ENCODE measurements at regions not wholly inside any gene's neighbourhood (a gene's known extent, or its start where the extent isn't known, plus 50 kb on each side); places are given as distances from the start of the nearest gene placed in this dataset.

GRCh38 chr4:153997516-153997915 lies 208.6 kb upstream of the SFRP2 start:
- Histone ChIP-seq H3K9me3 (ENCODE audit: control insufficient read depth in 1 of 2, low read length in 2 of 2) (peaks cover 0 to 6% of the 10 kb centered on the region in 2 donors), H3K4me3 (ENCODE audit: low read depth in 1 of 2, low read length in 2 of 2) (no peak overlapping the region), H3K9ac (ENCODE audit: low read depth in 1 of 2, low read length in 2 of 2) (no peak overlapping the region), H3K27me3 (ENCODE audit: control insufficient read depth in 1 of 2, insufficient read depth in 2 of 2, low read length in 2 of 2) (no peaks in the 10 kb centered on the region), H3K27ac (ENCODE audit: low read depth, low read length) (no peak overlapping the region), H3K4me1 (ENCODE audit: control insufficient read depth in 1 of 2, insufficient read depth in 2 of 2, low read length in 2 of 2) (no peaks in the 10 kb centered on the region), H3K36me3 (ENCODE audit: control insufficient read depth in 1 of 2, insufficient read depth in 2 of 2, low read length in 2 of 2) (no peaks in the 10 kb centered on the region)

DNA sequence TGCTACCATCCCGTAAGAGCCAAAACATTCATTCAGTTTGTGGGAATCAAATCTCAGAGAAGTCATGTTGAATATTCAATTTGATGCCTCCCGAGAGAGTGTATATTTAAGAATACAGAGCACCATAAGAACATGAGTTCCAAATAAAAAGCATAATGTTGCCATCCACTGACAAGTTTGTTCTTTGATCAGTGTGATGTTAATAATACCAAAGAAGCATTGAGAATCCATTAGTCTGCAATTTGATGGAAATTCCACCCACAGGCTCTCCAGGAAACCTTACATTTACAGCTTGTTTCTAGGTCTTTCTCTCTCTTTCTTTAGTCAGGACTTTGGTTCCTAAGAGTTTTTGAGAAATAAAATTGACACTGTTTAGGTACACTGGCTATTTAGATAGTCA lies 200.6 kb upstream of the SFRP2 start:
- H3K36me3 ChIP-seq (ENCODE audit: control insufficient read depth in 1 of 2, insufficient read depth in 2 of 2, low read length in 2 of 2): no peaks in the 10 kb centered on the region
- no peaks in the 10 kb centered on the region for H3K9me3 ChIP-seq (ENCODE audit: control insufficient read depth in 1 of 2, low read length in 2 of 2)
- no peaks in the 10 kb centered on the region for H3K4me1 ChIP-seq (ENCODE audit: control insufficient read depth in 1 of 2, insufficient read depth in 2 of 2, low read length in 2 of 2)
- no peak overlapping the region for H3K27ac ChIP-seq (ENCODE audit: low read depth, low read length)
- H3K9ac ChIP-seq (ENCODE audit: low read depth in 1 of 2, low read length in 2 of 2): no peak overlapping the region
- H3K27me3 ChIP-seq (ENCODE audit: control insufficient read depth in 1 of 2, insufficient read depth in 2 of 2, low read length in 2 of 2): no peaks in the 10 kb centered on the region
- no peak overlapping the region for H3K4me3 ChIP-seq (ENCODE audit: low read depth in 1 of 2, low read length in 2 of 2)

- Histone ChIP-seq H3K36me3 (ENCODE audit: control insufficient read depth in 1 of 2, insufficient read depth in 2 of 2, low read length in 2 of 2) (no peaks in the 10 kb centered on the region), H3K9me3 (ENCODE audit: control insufficient read depth in 1 of 2, low read length in 2 of 2) (no peaks in the 10 kb centered on the region), H3K4me1 (ENCODE audit: control insufficient read depth in 1 of 2, insufficient read depth in 2 of 2, low read length in 2 of 2) (no peaks in the 10 kb centered on the region), H3K4me3 (ENCODE audit: low read depth in 1 of 2, low read length in 2 of 2) (no peak overlapping the region), H3K9ac (ENCODE audit: low read depth in 1 of 2, low read length in 2 of 2) (no peak overlapping the region), H3K27me3 (ENCODE audit: control insufficient read depth in 1 of 2, insufficient read depth in 2 of 2, low read length in 2 of 2) (no peaks in the 10 kb centered on the region), H3K27ac (ENCODE audit: low read depth, low read length) (no peak overlapping the region)
Measured at GRCh38 chr4:153988492-153989363, 199.8 kb upstream of the SFRP2 start.

DNA sequence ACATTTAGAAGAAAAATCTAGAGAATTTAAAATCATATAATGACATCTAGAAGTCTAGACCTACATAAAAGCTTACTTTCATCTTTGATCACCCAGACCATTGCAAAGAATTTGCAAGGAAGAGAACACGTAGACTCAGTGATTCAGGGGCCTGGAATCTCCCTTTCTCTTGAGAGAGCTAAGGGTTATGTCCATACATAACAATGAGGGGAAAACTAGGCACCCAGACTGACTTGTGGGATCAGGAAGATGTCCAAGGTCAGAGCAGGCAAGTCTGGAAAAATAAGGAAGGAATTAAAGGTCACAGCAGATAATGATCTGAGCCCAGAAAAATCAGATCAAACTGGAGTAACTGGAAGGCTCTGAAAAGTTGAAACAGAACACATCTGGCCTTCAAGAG lies 198.4 kb upstream of the SFRP2 start:
- no peak overlapping the region for H3K9ac ChIP-seq (ENCODE audit: low read depth in 1 of 2, low read length in 2 of 2)
- H3K9me3 ChIP-seq (ENCODE audit: control insufficient read depth in 1 of 2, low read length in 2 of 2): no peaks in the 10 kb centered on the region
- no peaks in the 10 kb centered on the region for H3K36me3 ChIP-seq (ENCODE audit: control insufficient read depth in 1 of 2, insufficient read depth in 2 of 2, low read length in 2 of 2)
- H3K4me1 ChIP-seq (ENCODE audit: control insufficient read depth in 1 of 2, insufficient read depth in 2 of 2, low read length in 2 of 2): no peaks in the 10 kb centered on the region
- no peak overlapping the region for H3K27ac ChIP-seq (ENCODE audit: low read depth, low read length)
- H3K27me3 ChIP-seq (ENCODE audit: control insufficient read depth in 1 of 2, insufficient read depth in 2 of 2, low read length in 2 of 2): no peaks in the 10 kb centered on the region
- no peak overlapping the region for H3K4me3 ChIP-seq (ENCODE audit: low read depth in 1 of 2, low read length in 2 of 2)

GRCh38 chr4:153976954-153977353 lies 188.1 kb upstream of the SFRP2 start:
- H3K4me3 ChIP-seq (ENCODE audit: low read depth in 1 of 2, low read length in 2 of 2): no peak overlapping the region
- H3K4me1 ChIP-seq (ENCODE audit: control insufficient read depth in 1 of 2, insufficient read depth in 2 of 2, low read length in 2 of 2): no peaks in the 10 kb centered on the region
- peaks cover 6 to 9% of the 10 kb centered on the region in 2 donors for H3K9me3 ChIP-seq (ENCODE audit: control insufficient read depth in 1 of 2, low read length in 2 of 2)
- H3K9ac ChIP-seq (ENCODE audit: low read depth in 1 of 2, low read length in 2 of 2): no peak overlapping the region
- no peaks in the 10 kb centered on the region for H3K27me3 ChIP-seq (ENCODE audit: control insufficient read depth in 1 of 2, insufficient read depth in 2 of 2, low read length in 2 of 2)
- no peaks in the 10 kb centered on the region for H3K36me3 ChIP-seq (ENCODE audit: control insufficient read depth in 1 of 2, insufficient read depth in 2 of 2, low read length in 2 of 2)
- no peak overlapping the region for H3K27ac ChIP-seq (ENCODE audit: low read depth, low read length)

DNA sequence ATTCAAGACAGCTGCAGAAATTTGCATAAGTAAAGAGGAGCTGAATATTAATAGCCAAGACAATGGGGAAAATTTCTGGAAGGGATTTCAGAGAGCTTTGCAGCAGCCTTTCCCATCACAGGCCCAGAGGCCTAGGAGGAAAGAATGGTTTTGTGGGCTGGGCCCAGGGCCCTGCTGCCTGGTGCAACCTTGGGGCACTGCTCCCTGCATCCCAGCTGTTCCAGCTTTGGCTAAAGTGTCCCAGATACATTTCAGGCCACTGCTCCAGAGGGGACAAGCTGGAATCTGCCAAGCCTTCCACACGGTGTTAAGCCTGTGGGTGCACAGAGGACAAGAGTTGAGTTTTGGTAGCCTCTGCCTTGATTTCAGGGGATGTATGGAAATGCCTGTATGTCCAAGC lies 185.6 kb upstream of the SFRP2 start:
- Histone ChIP-seq H3K27me3 (ENCODE audit: control insufficient read depth in 1 of 2, insufficient read depth in 2 of 2, low read length in 2 of 2) (no peaks in the 10 kb centered on the region), H3K4me1 (ENCODE audit: control insufficient read depth in 1 of 2, insufficient read depth in 2 of 2, low read length in 2 of 2) (peaks cover 0 to 9% of the 10 kb centered on the region in 2 donors), H3K27ac (ENCODE audit: low read depth, low read length) (no peak overlapping the region), H3K36me3 (ENCODE audit: control insufficient read depth in 1 of 2, insufficient read depth in 2 of 2, low read length in 2 of 2) (no peaks in the 10 kb centered on the region), H3K9ac (ENCODE audit: low read depth in 1 of 2, low read length in 2 of 2) (no peak overlapping the region), H3K4me3 (ENCODE audit: low read depth in 1 of 2, low read length in 2 of 2) (no peak overlapping the region), H3K9me3 (ENCODE audit: control insufficient read depth in 1 of 2, low read length in 2 of 2) (peaks cover 6 to 9% of the 10 kb centered on the region in 2 donors)

GRCh38 chr4:153973942-153974341 lies 185.1 kb upstream of the SFRP2 start:
- Histone ChIP-seq H3K4me1 (ENCODE audit: control insufficient read depth in 1 of 2, insufficient read depth in 2 of 2, low read length in 2 of 2) (peaks cover 0 to 9% of the 10 kb centered on the region in 2 donors), H3K4me3 (ENCODE audit: low read depth in 1 of 2, low read length in 2 of 2) (no peak overlapping the region), H3K27ac (ENCODE audit: low read depth, low read length) (no peak overlapping the region), H3K9ac (ENCODE audit: low read depth in 1 of 2, low read length in 2 of 2) (no peak overlapping the region), H3K9me3 (ENCODE audit: control insufficient read depth in 1 of 2, low read length in 2 of 2) (peaks cover 6 to 9% of the 10 kb centered on the region in 2 donors), H3K36me3 (ENCODE audit: control insufficient read depth in 1 of 2, insufficient read depth in 2 of 2, low read length in 2 of 2) (no peaks in the 10 kb centered on the region), H3K27me3 (ENCODE audit: control insufficient read depth in 1 of 2, insufficient read depth in 2 of 2, low read length in 2 of 2) (no peaks in the 10 kb centered on the region)

- Histone ChIP-seq H3K27ac (ENCODE audit: low read depth, low read length) (no peak overlapping the region), H3K9me3 (ENCODE audit: control insufficient read depth in 1 of 2, low read length in 2 of 2) (peaks cover 6 to 9% of the 10 kb centered on the region in 2 donors), H3K9ac (ENCODE audit: low read depth in 1 of 2, low read length in 2 of 2) (no peak overlapping the region), H3K4me3 (ENCODE audit: low read depth in 1 of 2, low read length in 2 of 2) (no peak overlapping the region), H3K27me3 (ENCODE audit: control insufficient read depth in 1 of 2, insufficient read depth in 2 of 2, low read length in 2 of 2) (no peaks in the 10 kb centered on the region), H3K4me1 (ENCODE audit: control insufficient read depth in 1 of 2, insufficient read depth in 2 of 2, low read length in 2 of 2) (peaks cover 0 to 9% of the 10 kb centered on the region in 2 donors), H3K36me3 (ENCODE audit: control insufficient read depth in 1 of 2, insufficient read depth in 2 of 2, low read length in 2 of 2) (no peaks in the 10 kb centered on the region)
Measured at GRCh38 chr4:153971899-153972298, 183.0 kb upstream of the SFRP2 start.

GRCh38 chr4:153970169-153970568 lies 181.3 kb upstream of the SFRP2 start:
- Histone ChIP-seq H3K27ac (ENCODE audit: low read depth, low read length) (no peak overlapping the region), H3K4me1 (ENCODE audit: control insufficient read depth in 1 of 2, insufficient read depth in 2 of 2, low read length in 2 of 2) (peaks cover 0 to 9% of the 10 kb centered on the region in 2 donors), H3K27me3 (ENCODE audit: control insufficient read depth in 1 of 2, insufficient read depth in 2 of 2, low read length in 2 of 2) (no peaks in the 10 kb centered on the region), H3K9ac (ENCODE audit: low read depth in 1 of 2, low read length in 2 of 2) (no peak overlapping the region), H3K4me3 (ENCODE audit: low read depth in 1 of 2, low read length in 2 of 2) (no peak overlapping the region), H3K36me3 (ENCODE audit: control insufficient read depth in 1 of 2, insufficient read depth in 2 of 2, low read length in 2 of 2) (no peaks in the 10 kb centered on the region), H3K9me3 (ENCODE audit: control insufficient read depth in 1 of 2, low read length in 2 of 2) (peaks cover 6 to 9% of the 10 kb centered on the region in 2 donors)

- H3K9ac ChIP-seq (ENCODE audit: low read depth in 1 of 2, low read length in 2 of 2): no peak overlapping the region
- peaks cover 0 to 9% of the 10 kb centered on the region in 2 donors for H3K4me1 ChIP-seq (ENCODE audit: control insufficient read depth in 1 of 2, insufficient read depth in 2 of 2, low read length in 2 of 2)
- no peaks in the 10 kb centered on the region for H3K36me3 ChIP-seq (ENCODE audit: control insufficient read depth in 1 of 2, insufficient read depth in 2 of 2, low read length in 2 of 2)
- H3K27me3 ChIP-seq (ENCODE audit: control insufficient read depth in 1 of 2, insufficient read depth in 2 of 2, low read length in 2 of 2): no peaks in the 10 kb centered on the region
- no peak overlapping the region for H3K4me3 ChIP-seq (ENCODE audit: low read depth in 1 of 2, low read length in 2 of 2)
- H3K9me3 ChIP-seq (ENCODE audit: control insufficient read depth in 1 of 2, low read length in 2 of 2): peaks cover 3 to 4% of the 10 kb centered on the region in 2 donors
- no peak overlapping the region for H3K27ac ChIP-seq (ENCODE audit: low read depth, low read length)
Measured at GRCh38 chr4:153969542-153969941, 180.7 kb upstream of the SFRP2 start.
